ENCODE measurements at regions not wholly inside any gene's neighbourhood (a gene's known extent, or its start where the extent isn't known, plus 50 kb on each side); places are given as distances from the start of the nearest gene placed in this dataset.

DNA sequence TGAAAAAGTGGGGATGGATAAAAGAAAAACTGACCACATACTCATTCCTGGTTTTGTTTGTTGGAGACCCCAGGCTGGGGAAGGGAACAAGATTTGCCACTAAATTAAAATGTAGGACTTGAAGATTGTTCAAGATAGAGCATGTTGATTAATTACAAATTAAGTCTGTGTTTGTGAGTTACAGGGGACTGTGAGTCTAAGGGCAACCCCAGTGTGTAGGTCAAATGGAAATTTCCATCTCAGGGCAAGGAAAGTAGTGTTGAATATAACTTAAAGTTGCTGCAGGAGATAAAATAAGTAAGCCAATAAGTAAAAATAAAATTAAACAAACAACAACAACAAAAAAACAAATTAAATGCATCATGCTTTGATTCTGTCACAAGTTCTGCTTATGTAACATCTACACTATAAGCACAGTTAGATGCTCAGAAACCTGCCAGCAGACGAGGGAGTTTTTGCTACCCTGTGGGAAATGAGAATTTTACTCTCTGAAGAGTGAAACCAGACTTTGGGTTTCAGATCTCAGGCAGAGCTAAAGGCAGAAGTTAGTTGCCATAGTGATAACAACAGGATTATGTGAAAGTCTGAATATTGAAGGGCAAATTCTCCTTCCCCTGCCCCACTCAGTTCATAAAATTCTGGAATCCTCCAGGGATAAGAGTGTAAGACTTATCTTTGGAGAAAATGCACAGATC is 352.3 kb downstream of the GRXCR1 start:
- no peak for DNase-seq

DNA sequence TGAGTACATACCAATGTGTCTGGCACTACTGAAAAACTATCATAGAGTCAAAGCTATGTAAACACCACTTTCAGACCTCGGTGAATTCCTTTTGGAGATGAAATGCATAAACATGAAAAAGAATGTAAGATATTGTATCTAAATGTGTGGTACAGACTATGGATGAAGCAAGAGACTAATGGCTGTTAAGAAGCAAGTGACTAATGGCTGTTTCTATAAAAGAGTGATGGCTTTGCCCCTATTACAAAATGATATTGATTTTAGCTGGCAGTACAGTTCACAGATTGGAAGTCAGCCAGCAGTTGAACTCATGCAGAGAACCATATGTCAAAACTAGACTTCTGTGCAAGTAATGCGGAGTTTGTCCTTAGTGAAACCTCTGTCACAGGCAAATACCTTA is 359.3 kb downstream of the GRXCR1 start:
- DNase-seq = no peak

DNA sequence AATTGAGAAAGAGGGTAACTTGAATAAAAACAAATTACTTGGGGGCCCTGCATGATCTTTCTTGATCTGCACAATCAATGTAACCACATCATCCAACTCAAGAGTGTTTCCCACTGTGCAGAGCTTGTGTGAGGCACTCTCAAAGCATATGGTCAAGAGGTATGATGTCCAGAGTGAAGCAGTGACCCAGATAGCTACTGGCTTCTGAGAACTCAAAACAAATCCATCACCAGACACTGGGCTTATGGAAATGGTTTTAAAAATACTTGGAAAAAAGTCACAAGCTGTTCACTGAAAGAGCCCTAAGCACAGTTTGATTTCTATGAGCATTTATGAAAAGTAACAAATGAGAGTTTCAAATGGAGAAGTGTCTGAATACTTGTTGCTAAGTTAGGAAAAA is 361.0 kb downstream of the GRXCR1 start:
- DNase-seq = no peak

DNA sequence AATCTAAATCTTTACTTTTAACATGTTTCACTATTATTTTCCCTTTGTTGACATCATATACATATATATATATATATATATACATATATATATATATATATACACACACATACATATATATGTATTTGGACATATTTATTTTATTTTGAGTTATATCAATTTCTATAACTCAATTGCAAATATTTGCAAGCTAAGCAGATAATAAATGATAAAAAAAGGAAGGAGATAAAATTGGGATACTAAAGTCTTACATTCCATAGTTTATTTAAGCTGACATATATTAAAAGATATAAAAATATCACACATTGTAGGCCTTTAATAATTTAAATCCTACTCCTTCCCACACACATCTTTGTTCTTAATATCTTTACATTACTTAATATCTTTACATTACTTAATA is 372.2 kb downstream of the GRXCR1 start:
- no peak for DNase-seq

DNA sequence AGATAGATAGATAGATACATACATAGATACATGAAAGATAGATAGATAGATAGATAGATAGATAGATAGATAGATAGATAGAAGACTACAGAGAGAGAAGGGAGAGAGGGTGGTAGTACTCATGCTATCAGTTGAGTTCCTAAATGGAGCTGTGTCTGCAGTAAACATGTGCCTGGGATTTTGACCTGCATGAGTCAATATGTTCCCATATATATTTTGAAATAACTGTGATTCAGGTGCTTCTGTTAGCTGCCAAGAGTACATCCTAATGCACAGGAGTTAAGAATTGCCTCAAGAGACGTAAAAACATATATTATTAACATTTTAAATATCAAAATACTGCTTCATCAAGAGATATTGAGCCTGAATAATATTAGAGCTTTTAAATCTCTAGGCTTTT is 379.4 kb downstream of the GRXCR1 start:
- DNase-seq = no peak

DNA sequence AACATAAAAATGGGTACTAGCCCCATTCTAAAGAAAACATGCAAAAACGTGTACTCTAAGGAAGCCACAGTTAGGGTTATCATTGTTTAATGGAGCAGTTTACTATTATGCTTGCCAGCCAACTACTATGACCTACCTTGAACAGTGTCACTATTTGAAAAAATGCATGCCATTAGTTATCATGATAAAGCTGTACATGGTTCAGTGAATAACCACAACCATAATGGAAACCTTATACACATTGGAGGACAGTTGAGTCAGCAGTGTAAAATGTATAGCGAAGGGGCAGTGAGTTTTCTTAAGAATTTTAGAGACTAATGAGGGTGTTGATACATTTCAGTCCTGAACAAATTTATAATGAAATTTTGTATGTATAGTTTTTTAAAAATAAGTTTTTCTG is 381.9 kb downstream of the GRXCR1 start:
- DNase-seq = no peak

DNA sequence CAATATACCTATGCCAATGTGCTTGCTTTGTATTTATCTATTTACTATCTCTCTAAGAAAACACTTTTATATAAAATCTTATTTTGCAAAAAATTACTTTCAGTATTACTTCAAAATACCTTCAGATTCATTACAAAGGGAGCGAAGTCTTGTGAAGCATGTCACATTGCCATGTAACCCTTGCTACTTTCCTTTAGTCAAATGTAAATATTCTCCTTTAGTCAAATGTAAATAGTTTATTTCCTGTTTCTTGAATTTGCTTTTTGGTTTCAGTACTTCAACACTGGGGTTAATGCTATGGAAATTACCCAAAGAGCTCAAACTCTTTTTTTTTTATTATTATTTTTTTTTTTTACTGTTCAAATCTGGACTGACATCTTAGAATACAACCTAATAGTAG is 383.3 kb downstream of the GRXCR1 start:
- DNase-seq = no peak

DNA sequence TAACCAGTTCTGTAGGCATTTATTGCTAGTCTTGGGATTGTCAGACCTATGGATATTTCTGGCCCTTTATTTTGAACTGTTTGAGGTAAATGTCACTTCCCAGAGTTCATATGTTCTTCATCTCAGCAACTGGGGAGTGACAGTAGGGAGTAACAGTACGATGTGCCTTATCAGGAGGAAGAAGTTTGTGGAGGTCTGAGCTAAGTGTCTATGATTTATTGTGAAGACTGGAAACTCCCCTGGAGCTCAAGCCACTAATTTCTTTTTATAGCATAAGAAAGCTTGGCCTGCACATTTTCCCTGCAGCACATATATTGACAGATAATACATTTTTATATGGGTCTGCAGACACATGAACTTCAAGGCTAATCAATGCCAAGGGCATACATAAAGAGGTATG is 383.8 kb downstream of the GRXCR1 start:
- no peak for DNase-seq

DNA sequence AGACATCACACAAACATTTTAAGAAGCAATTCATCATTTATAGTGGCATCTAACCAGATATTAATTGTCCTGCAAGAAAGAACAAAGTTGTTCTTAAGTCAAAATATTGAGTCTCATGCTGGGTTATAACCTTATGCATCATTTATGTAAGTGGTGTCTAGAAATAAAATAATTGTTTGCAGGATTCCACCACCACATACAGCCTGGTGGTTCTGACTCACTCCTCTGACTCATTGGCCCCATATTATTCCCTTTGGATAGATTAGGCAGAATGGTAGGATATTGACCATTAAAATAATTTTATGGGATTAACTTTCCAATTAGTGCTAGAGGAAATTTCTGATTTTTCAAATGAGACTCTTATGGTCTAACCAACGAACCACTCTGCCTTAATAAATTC is 384.5 kb downstream of the GRXCR1 start:
- DNase-seq = no peak

DNA sequence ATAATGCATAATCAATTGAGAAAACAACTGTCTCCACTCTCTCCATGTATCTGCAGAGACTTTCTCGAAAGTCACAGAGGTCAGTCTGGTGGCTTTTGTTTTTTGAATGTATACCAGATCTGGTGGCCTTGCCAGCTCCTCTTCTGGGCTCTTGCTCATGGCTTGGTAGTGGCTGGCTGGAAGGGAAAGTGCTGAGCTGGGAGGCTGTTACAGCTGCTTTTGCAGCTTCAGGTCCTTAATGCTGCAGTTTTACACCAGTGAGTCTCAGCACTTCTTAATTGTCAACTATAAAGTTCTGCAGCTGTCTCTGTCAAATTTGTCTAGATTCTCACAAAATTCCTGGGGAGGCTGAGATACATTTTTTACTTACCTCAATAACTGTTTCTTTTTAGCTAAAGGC is 390.0 kb downstream of the GRXCR1 start:
- DNase-seq = no peak

DNA sequence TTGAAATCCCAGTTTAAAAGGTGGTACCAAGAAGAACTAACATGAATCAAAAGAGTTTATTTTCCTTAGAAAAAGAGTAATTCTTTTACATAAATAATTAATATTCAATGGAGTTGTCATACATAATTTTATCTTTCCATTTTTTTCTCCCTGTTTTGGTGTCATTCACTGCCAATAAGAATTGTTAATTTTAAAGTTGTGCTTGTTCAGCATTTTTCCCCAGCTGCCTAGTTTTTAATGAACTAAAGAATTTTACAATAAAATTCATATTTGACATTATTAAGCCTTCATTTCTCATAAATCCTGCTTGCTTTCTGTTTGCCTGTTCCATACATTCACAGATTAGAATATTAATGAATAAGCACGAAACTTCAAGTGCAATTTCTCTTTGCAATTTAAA is 393.6 kb downstream of the GRXCR1 start:
- DNase-seq = no peak

DNA sequence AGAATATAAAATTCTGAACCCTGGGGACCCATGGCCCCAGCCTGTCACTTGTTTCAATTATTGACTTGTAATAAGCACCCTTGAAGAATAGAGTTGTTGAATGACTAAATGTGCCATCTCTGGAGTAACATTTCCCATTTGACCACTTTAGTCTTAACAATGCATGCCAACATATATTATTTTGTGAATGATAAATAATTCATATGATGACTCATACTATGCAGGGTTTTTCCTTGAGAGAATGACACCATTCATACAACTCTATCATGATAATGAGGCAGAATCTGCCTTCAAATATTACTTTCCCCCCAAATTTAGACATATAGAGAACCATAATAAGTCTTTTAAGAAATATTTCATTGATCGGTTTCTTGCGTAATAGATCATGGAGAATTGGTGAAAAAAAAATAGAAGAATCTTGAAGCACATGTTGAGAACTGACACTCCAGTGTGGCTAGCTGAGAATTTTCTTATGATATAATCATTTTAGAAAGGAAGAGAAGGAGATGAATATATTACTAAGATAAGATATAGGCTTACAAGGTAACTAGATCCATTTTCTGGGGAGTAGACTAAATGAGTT is 404.5 kb downstream of the GRXCR1 start:
- no peak for DNase-seq

DNA sequence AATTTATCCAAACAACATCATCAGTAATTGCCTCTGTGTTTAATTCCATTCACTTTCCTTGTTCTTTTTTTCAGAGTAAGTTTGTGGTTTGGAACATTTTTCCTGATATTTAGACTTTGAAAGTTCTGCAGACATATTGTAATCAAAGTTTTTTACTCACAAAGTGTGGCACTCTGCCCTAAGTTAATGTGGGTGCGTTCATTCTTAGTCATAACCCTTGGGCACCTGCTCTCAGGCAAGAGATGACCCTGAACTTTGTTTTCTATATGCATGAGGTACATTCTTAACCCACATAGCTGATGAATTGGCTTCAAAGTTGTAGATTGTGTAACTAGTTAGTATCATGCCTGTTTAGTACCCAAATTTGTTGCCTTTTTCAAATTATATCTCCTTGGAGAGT is 424.3 kb downstream of the GRXCR1 start:
- no peak for DNase-seq

DNA sequence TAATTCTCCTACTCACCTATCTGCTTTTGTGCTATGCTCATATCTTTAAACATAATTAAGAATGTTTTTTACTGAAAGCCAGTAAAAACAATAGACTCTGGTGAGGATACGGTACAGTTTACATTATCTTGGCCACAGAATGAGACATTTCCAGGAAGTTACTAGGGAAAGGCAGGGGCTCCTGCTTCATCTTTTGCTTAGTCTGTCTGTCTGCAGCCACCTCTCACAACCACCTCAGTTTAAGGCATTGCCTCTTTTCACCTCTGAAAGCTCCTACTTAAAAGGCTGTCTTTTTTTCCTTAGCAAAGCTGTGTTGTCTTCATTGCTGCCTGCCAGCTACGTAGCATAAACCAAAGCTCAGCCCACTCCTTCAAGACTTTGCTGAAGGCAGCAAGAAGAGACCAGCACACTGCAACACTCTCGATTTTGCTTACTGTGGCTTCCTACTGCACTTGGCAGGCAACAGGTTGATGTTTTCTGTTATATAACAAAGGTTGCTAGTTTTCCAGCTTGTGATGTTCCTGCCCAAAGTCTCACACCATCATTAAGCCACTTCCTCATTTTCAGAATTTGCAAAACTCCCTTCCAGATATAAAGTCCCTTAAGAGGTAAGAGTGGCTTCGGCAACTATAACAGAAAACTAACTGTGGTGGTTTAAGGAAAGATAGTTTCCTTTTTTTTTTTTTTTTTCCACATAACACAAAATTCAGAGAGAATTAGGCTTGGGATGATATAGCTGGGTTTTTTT is 432.9 kb downstream of the GRXCR1 start:
- no peak for DNase-seq

DNA sequence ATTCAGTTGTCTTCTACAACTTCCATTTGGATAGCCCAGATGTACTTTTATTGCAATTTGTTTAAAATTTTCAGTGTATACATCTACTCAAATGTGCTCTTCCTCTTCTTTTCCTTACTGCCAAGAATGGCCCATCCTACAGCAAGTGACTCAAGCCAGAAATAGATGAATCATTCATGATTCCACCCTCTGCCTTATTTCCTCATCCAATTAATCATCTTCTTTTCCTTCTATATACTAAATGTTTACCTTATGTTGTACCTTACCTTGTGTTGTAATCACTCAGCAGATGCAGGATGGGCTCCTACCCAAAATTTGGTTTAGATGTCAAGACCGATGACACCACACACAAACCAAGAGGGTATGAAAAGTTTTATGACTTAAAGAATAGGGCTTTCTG is 437.8 kb downstream of the GRXCR1 start:
- no peak for DNase-seq

DNA sequence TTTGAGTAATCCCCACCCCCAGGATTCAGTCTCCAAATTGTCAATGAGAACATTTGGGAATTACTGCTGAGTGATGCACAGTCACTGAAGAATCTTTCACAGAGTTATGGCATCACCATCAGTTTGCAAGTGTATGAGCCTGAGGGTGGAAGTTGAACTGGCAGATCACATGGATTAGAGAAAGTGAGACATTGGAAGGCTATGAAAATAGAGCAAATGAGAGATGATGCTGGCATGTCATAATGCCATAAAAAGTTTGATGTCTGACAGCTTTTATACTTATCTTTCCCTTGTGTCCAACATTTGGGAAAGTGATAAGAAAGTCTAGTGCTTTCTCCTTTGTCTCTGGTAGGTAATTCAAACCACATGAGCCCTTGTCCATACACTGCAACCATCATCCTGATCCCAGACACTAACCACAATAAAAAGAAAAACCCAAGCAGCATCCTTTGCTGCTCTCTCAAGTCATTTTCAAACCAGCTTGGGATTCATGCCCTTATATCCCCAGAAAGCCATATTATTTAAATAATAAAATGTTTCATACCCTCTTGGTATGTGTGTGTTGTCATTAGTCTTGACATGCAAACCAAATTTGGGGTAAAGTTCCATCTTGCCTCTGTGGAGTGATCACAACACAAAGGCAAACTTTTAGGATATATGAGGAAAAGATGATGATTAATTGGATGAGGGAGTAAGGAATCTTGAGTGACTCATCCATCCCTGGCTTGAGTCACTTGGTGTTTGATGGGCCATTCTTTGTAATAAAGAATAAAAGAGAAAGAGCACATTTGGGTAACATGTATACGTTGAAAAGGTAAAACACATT is 438.9 kb downstream of the GRXCR1 start:
- no peak for DNase-seq

DNA sequence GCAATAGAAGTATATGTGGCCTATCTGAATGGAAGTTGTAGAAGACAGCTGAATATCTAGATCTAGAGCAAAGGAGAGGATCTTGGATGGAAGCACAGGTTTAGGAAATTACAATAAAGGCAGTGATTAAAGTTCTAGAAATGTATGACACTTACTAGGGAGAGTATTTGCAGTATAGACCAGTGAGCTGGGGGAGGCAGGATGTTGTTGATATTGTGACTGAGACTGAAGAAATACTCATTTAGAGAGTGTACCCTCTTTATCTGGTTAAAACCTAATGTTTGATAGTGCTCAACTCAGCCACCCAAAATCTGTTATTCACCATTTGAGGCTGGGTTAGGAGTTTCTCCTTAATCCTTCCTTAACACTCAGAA is 439.5 kb downstream of the GRXCR1 start:
- no peak for DNase-seq

DNA sequence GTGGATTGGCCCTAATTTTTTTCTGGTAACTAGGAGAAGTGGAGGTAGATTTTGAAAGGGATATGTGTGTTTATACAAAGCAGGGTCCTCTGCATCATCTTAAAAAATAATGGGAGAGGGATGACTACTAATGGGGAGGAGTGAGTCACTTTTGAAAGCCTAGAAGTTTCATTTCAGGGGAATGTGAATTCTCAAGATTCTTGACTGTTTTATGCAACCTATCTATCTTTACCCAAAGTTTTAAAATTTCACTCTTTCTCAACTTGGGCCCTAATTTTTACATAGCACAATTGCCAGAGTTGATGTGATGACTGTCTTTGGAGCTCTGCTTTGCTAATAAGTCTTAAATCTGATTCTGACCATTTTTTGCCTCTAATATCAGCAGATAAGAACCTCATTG is 445.2 kb downstream of the GRXCR1 start:
- DNase-seq = no peak

DNA sequence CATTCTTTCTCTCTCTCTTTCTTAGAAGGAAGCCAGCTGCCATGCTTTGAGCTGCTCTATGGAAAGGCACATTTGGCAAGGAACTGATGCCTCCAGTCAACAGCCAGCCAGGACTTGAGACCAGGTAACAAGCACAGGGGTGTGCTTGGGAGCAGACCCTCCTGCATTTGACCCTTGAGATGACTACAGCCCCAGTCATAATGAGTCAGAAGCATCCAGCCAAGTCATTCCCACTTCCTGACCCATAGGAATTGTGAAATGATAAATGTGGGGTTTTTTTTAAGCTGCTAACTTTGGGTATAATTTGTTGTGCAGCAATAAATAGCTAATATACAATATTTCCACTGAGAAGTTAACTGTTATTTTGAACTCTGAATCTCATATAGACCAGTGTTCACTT is 446.9 kb downstream of the GRXCR1 start:
- no peak for DNase-seq

DNA sequence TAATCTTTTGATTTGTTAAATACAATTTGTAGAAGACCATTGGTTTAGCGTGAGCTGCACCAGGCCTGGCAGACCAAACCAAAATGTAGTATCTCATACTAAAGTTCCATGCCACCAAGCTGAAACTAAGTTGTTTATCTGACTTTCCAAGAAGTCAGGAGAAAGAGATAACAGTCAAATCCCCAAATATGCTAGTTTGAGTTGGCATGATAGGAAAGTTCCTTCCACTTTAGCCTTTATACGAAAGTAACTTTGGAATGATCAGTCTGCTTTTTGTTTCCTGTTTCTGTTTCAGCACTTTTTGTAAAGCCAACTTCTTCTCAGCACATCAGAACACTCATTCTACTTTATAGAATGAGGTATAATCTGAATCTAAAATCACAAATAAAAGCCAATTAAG is 449.2 kb downstream of the GRXCR1 start:
- DNase-seq = no peak

DNA sequence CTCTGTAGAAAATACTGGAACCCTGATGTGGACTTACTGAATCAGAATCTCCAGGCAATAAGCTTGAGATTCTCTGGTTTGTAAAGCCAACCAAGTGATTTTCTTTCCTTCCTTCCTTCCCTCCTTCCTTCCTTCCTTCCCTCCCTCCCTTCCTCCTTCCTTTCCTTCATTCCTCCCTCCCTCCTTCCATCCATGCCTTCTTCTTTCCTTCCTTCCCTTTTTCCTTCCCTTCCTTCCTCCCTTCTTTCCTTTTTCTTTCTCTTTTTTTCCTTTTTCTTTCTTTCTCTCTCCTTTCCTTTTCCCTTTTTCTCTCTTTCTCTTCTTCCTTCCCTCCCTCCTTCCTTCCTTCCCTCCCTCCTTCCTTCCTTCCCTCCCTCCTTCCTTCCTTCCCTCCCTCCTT is 450.8 kb downstream of the GRXCR1 start:
- DNase-seq = no peak

DNA sequence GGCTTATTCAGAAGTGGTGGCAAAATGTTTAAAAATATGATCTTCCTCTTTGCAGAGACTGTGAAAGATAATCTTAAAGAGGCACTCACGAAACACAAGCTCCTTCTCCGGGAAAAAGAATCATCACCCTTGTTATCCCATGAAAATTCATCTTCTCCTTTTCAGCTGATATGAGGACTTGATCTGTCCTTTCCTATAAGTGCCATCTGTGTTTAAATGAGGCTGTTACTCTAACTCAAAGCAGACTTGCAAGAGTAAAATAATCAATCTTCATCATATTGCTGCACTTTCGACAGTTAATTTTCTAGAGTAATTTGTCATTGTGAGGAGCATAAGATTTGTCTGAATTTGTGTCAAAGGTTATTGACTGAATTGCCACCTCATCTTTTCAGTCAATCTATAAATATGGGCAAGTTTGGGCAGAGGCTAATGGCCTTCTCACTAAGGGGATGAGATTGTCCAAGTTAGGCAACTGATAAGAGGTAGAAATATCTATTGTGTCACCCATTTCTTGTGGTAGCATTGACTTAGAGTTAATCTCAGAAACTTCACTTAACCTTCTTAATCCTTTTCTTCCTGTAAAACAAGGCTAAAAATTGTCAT is 452.9 kb downstream of the GRXCR1 start:
- no peak for DNase-seq

DNA sequence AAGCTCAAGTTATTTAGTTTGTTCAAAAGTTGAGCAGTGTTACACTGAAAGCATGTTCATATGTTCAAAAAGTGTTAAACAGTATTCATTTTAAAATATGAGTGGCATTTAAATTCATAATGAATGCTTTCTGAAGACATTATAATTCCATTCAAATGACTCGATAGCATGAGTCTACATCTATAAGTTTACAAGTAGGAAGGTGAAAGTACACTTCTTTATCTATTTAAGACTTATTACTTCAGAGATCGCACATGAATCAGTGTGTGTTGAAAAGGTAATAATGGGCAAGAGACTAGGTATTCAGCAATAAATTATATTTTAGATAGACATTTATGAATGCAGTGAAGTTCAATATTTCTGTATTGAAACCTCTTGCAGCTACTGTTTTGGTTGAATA is 456.1 kb downstream of the GRXCR1 start:
- no peak for DNase-seq

Data from hematopoietic multipotent progenitor cell treated with erythropoietin and hydrocortisone succinate and interleukin-3 and kit ligand, for 6 days (in vitro differentiated cells).